HG03103 (cell line): ENCODE measurements at regions not wholly inside any gene's neighbourhood (a gene's known extent, or its start where the extent isn't known, plus 50 kb on each side); places are given as distances from the start of the nearest gene placed in this dataset.

Source experiments
- ATAC-seq: cut with Tn5 transposase; IDR thresholded peaks from one replicate; pipeline ENCODE4 v1.9.1; 2021; ENCODE audit warnings: low read depth; ENCODE audit not compliant: unreplicated experiment

GRCh38 chr14:29242755-29243754, 476.5 kb downstream of the FOXG1 start:
- no peak for ATAC-seq

GRCh38 chr14:29255692-29256091, 489.1 kb downstream of the FOXG1 start:
- no peak for ATAC-seq

DNA sequence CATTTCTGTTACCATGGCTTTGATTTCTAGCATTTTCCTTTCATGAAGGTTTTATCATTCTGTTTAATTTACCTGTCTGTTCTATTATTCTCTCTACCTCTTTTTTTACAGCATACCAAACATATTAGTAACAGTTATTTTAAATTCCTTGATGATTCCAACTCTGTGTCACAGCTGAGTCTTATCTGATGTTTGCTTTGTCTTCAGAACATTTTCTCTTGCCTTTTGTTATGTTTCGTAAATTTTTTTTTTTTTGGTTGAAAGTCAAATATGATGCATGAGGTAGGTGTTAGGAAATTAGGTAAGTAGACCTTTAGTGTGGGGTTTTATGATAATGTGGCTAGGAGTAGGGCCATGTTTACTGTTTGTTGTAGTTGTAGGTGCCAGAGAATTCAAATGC, 496.4 kb downstream of the FOXG1 start:
- no peak for ATAC-seq

DNA sequence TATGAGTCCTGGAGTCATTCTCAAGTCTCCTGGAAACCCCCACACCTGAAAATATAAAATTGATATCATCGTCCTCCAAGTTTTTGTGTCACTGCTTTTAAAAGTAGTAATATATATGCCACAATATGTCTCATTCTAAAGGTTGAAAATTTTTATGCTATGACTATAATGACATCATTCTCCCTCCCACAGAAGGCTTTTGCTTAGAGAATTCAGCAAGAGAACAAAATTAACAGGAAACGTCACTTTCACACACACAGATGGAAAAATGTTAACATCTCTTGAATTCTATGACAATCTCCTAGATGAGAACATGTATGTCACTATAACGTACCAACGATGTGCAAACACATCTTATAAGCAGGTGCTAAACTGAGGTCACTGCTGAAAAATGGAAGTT, 498.3 kb downstream of the FOXG1 start:
- no peak for ATAC-seq

GRCh38 chr14:29265852-29266251, 499.3 kb downstream of the FOXG1 start:
- ATAC-seq, result no peak

DNA sequence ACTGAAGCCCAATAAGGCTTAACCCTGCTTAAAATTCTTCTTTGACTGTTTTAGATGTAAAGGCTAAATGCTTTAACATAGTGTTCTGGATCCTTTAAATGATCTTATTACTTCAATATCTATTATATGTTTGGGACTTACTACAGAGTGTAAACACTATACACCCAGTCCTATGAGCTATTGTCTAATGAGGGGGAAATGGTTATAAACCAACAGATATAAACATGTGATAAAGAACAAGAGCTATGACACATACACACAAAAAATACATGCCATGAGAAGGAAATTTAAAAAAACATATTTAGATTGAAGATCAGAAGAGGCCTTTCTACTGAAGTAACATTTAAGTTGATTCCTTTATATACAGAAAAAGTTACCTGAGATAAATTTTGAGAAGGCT, 505.1 kb downstream of the FOXG1 start:
- no peak for ATAC-seq

DNA sequence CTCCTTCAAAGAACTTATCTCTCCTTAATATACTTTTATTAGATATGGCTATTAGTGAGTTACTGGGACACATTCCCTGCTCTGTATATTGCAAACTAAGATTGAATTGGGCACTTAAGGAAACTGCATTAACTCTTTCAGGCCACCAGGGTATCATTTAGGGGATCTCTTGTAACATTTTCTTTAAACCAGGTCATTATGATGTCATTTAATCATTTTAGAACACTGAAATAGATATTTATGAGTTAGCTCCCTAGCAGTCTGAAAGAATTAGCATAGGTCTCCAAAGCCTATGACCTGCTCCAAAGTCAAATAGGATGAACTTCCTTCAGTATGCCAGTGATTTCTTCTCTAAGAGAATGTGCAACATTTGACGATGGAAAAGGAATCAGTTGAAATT, 506.9 kb downstream of the FOXG1 start:
- ATAC-seq, result no peak

GRCh38 chr14:29274890-29275596, 508.5 kb downstream of the FOXG1 start:
- ATAC-seq, result no peak

- ATAC-seq, result no peak
Measured at GRCh38 chr14:29278301-29279263, 512.0 kb downstream of the FOXG1 start.

DNA sequence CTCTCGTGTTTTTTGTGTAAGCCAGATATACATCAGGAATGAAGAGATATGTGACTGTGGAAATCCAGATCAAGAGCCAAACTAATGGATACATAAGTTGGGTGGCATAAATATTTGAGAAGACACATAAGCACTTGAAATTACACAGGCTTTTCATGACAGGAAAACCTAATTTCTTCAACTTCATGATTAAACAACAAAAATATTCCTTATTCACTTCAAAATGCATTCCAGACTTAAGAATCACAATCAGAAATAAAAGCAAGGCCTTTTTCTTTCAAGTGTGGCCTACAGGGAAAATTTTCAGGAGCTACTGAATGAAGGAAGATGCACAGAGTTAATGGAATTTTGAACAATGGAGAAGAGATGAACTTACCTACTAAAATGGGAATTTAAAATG, 515.6 kb downstream of the FOXG1 start:
- no peak for ATAC-seq

DNA sequence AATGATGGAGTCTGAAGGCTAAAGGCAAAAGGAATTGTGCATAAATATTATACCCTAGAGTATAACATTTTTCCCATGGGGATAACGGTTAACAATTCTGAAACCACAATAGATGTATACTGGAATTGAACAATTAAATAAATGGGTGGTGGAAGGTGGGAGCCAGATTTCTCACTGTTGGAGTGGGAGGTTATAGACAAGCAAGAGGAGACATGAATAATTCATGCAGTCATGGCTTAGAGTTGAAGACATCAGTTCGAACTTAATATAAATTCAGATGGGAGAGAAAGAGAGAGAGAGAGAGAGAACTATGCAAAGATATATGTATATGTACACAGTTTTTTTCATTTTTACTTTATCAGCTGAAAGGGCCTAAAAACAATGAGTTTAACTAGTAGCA, 523.9 kb downstream of the FOXG1 start:
- ATAC-seq, result no peak

DNA sequence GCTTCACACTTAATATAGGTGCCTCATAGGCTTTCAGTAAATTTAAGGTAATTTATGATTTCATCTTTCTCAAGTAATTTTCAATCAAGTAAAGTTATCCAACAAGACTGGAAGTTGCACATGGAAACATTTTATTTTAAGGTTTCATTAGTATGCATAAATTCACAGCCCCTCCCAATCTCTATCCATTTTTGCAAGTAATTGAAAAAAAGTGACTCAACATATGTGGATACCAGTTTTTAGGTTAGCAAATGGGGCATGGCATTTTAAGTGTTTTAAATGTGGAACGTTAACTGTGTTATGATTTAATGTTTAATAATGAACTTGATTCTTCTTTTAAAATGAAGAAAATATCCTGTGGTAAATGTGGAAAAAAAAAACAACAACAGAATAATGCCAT, 532.8 kb downstream of the FOXG1 start:
- ATAC-seq, result no peak

- no peak for ATAC-seq
Measured at GRCh38 chr14:29301571-29301970, 535.0 kb downstream of the FOXG1 start.

- ATAC-seq, result no peak
Measured at GRCh38 chr14:29310210-29310609, 543.6 kb downstream of the FOXG1 start.

GRCh38 chr14:29310757-29311156, 544.2 kb downstream of the FOXG1 start:
- no peak for ATAC-seq

GRCh38 chr14:29311983-29312382, 545.4 kb downstream of the FOXG1 start:
- no peak for ATAC-seq

DNA sequence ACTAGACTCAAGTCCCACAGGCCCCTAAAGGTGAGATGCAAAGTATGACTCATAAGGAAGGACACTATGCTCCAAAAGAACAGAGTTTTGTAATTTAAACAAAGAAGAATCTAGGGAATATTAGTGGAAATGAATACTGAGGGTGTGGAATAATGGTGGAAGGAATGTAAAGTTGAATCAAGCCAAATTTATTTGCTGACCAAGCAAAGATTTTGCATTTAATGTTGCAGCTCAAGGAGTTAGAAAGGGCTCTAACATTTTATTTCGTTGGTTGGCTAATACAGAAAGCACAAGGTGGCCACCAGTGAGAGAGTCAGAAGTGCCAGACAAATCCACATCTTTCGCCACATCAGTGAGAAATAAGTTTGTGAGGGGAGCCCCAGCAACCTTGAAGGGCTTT, 550.3 kb downstream of the FOXG1 start:
- ATAC-seq, result no peak

GRCh38 chr14:29317423-29317822, 550.8 kb downstream of the FOXG1 start:
- ATAC-seq, result no peak

DNA sequence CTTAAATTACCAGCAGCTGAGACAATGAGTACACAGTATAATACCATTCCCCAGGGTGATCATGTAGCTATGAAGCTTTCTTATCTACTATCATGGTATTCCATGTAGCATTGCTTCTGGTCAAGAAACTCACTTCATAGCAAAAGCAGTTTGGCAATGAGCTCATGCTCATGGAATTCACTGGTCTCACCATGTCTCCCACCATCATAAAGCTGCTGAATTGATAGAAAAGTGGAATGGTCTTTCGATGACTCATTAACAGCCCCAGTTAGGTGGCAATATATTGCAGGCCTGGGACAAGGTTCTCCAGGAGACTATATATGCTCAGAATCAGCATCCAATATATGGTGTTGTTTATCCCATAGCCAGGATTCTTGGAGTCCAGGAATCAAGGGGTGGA, 553.7 kb downstream of the FOXG1 start:
- ATAC-seq, result no peak

GRCh38 chr14:29321646-29322045, 555.1 kb downstream of the FOXG1 start:
- ATAC-seq, result no peak
